ENCODE measurements at regions not wholly inside any gene's neighbourhood (a gene's known extent, or its start where the extent isn't known, plus 50 kb on each side); places are given as distances from the start of the nearest gene placed in this dataset.

DNA sequence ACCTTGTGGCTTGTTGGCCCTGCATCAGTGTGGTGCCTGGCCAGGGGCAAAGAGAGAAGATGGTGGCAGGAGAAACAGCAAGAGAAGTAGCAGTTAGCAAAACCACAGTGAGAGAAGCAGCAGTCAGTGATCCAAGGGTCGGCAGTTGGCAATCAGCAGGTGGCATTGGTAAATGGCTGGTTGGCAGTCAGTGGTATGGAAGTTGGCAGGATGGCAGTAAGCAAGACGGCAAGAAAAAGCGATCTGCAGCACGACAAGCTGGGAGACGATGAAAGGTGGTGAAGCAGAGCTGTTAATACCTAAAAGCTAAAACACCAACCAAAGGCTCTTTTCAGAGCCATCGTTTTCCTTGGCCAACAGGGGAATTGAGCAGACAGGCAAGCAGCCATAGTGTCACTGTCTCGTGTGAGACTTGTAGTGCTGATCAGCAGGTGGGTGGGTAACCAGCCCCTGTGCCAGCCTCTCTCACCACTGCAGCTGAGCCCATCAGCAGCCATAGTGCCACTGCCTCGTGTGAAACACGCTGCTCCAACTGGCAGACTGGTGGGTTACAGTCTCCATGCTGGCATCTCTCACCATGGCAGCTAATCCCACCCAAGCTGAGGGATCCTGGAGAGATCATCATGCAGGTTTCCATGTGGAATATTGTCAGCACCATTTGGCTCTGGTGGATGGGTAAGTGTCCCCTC lies 2078.4 kb downstream of the PCDH7 start:
- DNase-seq, result no peak

DNA sequence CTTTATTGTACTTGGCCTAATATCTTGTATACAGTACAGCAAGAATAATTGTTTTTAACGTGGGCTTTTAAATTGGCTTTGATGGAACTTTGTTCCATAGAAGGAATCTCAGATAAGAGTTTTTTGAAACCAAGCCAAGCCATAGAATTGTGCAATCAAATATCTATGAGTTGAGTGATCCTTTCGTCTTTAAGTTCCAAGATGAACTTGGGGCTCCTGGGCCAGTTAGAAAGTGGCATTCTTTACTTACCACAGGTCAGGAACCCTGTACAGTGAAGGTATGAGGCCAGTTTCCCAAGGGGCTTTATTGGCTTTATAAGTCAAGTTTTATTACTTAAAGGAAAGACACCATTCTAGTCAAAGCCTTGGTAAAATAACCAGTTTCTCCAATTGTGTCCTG lies 2104.2 kb downstream of the PCDH7 start:
- DNase-seq, result no peak

DNA sequence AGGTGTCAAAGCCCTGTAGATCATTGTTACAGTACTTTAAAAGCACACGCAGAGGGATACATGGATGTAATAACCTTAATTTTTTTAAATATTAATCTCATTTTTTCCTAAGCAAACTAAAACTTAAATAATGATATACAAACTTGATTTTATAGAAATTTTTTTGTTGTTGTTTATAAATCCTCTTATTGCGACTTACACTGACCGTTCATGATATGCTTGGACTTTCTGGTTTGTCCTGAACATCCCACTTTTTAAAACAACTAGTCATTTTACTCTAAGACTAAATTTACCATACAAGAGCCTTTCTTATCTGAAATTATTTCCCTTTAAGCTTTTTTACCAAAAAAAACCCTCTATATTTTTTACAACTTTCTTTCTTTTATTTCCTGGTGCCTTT lies 2106.0 kb downstream of the PCDH7 start:
- DNase-seq, result no peak

- DNase-seq, result no peak
Measured at GRCh38 chr4:32830160-32830559, 2110.0 kb downstream of the PCDH7 start.

GRCh38 chr4:32831104-32831503 lies 2110.9 kb downstream of the PCDH7 start:
- DNase-seq, result no peak

DNA sequence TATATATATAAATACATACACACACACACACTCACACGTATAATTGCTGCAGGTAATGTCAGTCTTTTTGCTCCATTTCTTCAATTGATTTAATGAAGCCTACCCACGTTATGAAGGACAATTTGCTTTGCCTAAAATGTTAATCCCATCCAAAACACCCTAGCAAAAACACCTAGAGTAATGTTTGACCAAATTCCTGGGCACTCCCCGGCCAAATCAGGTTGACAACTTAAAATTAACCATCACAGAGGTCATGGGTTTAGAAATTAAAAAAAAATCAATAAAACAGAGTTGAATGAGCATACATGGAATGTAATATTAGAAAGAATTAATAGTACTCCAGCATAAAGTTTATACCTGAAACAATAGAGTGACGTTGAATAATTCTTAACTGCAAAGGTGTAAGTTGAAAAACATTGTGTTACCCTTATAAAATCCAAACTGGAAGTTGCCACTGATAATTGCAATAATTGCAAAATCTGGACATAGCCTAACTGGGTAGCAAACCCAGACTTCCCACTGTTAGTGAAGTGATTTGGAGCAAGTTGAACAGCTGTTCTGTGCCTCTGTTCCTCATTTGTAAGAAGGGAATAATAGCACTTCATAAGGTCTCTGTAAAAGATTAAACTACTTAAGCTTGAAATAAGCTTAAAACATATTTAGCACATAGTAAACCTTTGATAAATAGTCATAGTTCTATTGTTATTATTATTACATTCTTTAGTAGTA lies 2120.5 kb downstream of the PCDH7 start:
- no peak for DNase-seq

DNA sequence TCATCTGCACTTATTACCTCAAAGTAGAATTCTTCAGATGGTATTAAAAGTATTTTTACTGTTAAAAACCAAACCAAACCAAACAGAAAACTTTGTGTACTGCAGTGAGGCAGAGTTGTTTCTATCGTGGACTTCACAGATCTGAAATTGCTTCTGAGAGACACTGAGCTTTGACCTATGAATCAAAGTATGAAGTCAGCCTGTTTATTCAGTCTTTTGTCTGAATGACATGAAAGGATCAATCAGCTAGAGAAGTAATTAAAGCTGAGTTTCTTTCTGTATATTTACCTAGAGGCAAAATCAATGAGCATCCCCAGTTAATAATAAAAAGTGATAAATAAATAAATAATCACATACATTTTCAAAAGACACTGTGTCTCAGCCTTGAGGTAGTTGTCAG lies 2121.0 kb downstream of the PCDH7 start:
- DNase-seq, result no peak

DNA sequence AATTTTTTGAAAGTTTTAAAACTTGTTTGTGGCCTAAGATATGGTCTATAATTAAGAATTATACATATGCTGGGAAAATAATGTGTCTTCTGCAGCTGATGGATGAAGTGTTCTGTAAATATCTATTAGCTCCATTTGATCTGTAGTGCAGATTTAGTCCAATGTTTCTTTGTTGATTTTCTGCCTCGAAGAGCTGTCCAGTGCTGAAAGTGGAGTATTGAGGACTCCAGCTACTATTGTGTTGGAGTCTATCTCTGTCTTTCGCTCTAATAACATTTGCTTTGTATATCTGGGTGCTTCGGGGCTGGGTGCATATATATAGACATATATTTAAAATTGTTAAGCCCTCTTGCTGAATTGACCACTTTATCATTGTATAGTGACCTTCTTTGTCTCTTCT lies 2127.3 kb downstream of the PCDH7 start:
- DNase-seq, result no peak

- DNase-seq, result no peak
Measured at GRCh38 chr4:32855622-32856021, 2135.5 kb downstream of the PCDH7 start.

GRCh38 chr4:32858361-32858760 lies 2138.2 kb downstream of the PCDH7 start:
- no peak for DNase-seq

GRCh38 chr4:32858971-32859370 lies 2138.8 kb downstream of the PCDH7 start:
- no peak for DNase-seq

- DNase-seq, result no peak
Measured at GRCh38 chr4:32864713-32865351, 2144.7 kb downstream of the PCDH7 start.

GRCh38 chr4:32876546-32876945 lies 2156.4 kb downstream of the PCDH7 start:
- DNase-seq, result no peak

DNA sequence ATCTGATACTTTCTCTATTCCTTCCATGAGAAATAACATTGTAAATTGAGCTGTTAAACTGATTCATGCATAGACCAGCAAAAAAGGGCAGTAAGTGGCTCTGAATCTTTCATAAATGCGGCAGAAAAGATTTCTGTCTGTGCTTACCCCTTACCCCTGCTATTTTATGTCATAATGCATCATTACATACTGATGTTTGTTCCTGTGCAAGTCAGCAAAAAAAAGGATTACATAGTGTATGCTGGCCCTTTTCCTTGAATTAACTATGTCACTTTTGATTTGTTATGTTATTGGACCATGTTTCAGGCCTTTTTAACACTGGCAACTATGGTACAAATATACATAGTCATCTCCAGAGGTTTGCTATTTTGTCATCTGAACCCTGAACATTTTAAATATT lies 2159.7 kb downstream of the PCDH7 start:
- DNase-seq, result no peak

DNA sequence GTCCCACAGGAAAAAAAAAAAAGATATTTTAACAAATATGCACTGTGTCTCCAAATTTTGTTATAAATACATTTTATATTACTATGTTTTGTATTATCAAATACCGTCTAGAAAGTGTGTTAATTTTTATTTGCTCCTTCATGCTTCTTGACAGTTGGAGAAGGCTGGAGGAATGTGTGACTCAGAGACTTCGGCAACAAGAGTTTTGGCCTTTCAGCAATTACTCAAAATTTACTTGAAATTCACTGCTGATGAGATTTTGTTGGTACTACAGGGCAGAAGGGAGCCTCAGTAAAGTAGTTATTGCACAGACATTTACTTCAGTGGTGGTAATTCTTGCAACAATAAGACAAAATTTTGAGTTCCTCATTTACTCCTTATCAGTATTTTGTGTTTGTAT lies 2164.0 kb downstream of the PCDH7 start:
- no peak for DNase-seq

DNA sequence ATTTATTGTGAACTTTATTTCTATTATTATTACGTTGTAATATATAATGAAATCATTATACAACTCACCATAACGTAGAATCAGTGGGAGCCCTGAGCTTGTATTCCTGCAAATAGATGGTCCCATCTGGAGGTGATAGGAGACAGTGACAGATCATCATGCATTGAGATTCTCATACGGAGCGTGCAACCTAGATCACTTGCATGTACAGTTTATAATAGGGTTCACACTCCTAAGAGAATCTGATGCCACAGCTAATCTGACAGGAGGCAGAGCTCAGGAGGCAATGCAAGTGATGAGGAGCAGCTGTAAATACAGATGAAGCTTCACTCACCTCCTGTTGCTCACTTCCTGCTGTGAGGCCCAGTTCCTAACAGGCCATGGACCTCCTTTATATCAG lies 2170.2 kb downstream of the PCDH7 start:
- DNase-seq, result no peak

GRCh38 chr4:32909053-32909452 lies 2188.9 kb downstream of the PCDH7 start:
- DNase-seq, result no peak

DNA sequence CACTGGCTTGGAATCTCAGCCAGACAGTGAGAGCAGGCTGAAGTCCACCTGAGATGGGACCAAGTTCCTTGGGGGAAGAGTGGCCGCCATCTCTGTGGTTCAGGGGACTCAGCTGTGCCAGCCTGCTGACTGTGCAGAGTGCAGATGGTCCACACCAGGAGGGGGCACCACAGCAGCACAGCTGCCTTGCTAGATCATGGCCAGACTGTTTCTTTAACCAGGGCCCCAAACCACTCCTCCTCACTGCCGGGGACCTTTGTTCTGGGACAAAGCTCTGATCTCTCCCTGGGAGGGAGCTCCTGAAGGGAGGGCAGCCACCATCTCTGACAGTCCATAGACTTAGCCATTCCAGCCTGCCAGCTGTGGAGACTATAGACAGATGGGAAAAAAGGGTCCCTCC lies 2189.6 kb downstream of the PCDH7 start:
- DNase-seq, result no peak

- no peak for DNase-seq
Measured at GRCh38 chr4:32917586-32917985, 2197.4 kb downstream of the PCDH7 start.

DNA sequence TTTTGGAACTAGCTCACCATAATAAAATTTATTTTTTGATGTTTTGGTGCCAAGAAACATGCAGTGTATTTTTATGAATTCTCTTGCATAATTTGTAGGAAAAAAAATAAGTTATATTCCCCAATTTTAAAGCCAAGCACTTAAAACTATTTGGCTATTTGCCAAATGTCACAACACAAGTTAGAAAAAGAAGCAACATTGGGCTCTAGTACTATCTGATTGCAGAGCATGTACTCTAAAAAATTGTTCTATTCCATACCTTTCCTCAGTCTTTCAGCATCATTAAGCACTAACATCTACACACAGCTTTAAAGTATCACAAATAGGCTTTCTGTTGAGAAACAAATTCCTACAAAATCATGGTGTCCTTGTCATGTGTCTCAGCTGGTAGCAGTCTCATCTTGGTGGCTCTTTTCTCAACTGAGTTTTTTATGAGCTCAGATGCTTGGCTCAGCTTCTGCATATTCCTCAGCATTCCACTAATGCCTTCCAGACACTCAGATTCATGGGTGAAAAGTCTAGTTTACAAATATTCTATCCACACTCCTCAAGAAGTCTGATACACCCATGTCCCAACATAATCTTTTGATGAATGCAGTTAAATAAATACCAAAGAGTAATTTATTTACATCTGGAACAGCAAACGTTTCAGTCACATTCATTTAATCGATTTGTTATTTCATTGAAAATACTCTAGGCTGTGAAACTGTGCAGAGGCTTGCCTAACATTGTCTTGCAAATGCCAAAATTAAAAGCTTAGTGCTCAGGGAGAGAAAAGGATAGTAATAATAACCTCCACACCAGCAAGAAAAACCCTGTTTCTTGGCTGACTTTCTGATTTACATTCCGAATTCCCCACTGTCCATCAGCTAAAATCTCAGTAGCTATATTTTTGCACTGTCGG lies 2209.9 kb downstream of the PCDH7 start:
- no peak for DNase-seq

DNA sequence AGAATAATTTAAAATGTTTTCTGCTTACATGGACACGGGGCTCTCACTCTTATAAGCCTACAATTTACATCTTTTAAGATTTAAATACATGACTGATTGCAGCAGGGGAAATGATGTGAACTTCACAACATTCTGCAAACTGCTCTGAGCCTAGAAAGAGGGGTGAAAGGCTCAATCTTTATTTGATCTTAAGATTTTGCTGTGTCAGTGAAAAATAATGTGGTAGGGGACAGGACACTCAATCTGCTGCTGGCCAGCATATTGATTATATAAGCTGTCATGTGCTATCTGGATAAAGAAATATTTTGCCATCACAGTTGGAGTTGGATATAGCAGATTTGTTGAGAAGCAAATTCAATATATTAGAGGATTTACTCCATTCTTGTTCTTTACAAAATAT lies 2210.5 kb downstream of the PCDH7 start:
- no peak for DNase-seq

DNA sequence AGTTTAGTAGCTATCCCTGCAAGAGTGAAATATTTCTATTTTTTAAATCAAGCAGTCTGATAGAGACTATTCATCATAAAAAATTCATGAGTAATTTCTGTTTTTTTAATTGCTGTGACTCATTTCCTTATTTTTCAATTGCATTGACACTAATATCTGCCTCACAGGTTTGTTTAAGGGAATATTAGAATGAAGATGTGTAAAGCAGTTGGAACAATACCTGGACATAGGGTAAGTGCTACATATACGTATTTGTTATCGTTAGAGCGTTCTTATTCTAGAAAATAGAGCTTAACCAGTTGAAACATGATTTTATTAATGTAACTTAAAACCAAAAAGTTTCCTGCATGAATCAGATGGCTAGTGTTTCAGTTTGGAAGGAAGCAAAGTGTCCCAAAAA lies 2211.3 kb downstream of the PCDH7 start:
- DNase-seq, result no peak

DNA sequence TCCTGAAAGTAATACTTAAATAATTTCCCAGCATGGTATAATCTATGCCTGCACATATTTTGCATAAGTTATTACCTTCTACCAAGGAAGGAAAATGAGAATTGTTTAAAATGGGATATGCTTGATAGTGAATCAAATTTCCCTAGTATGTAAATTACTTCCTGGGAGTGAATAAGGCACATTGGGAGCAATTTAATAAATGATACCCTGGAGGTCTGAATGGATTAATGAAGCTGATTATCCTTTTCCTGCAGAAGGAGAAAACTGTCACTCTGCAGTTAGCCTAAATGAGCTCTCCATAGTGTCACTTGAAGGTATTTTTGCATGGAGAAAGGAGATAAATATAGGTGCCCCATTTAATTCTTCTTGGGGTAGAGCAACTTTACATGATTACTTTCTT lies 2212.0 kb downstream of the PCDH7 start:
- DNase-seq, result no peak
